Transverse colon (tissue), 4 donors: ENCODE measurements at regions not wholly inside any gene's neighbourhood (a gene's known extent, or its start where the extent isn't known, plus 50 kb on each side); places are given as distances from the start of the nearest gene placed in this dataset.

Source experiments
- DNase-seq: peaks from one replicate; pipeline ENCODE4 v3.0.0-alpha.2; 2019
- H3K27ac ChIP-seq, 4 donors: fragments of 200-600 bp; sonication (generic); 2 replicates each; pipeline ENCODE4 v1.5.1; 2016 to 2018; ENCODE audit warnings: inconsistent platforms in 4 of 4
- H3K27me3 ChIP-seq: fragments of 200-600 bp; sonication (generic); 2 replicates; pipeline ENCODE4 v1.5.1; 2017; ENCODE audit warnings: inconsistent platforms
- H3K36me3 ChIP-seq, 4 donors: fragments of 200-600 bp; sonication (generic); 2 replicates each; pipeline ENCODE4 v1.5.1; 2017 to 2019; ENCODE audit warnings: inconsistent platforms in 4 of 4
- H3K4me1 ChIP-seq, 4 donors: fragments of 200-600 bp; sonication (generic); 2 replicates each; pipeline ENCODE4 v1.5.1; 2017 to 2020; ENCODE audit warnings: inconsistent platforms in 4 of 4
- H3K4me3 ChIP-seq, 4 donors: fragments of 200-600 bp; sonication (generic); 1 replicate in 1 of 4; 2 replicates in 3 of 4; pipeline versions ENCODE4 v1.5.1 to v1.6.1; 2017 to 2019; ENCODE audit warnings: inconsistent platforms in 4 of 4
- H3K9me3 ChIP-seq, 2 donors: fragments of 200-600 bp; sonication (generic); 2 replicates each; pipeline ENCODE4 v1.5.1; 2017 to 2019; ENCODE audit warnings: inconsistent platforms in 2 of 2
- EP300 ChIP-seq: sonication (generic); formaldehyde crosslinking; IDR thresholded peaks from one replicate; pipeline ENCODE4 v1.6.1; 2017; ENCODE audit warnings: antibody characterized with exemption, low read depth
- POLR2A ChIP-seq: fragments of 450-650 bp; IDR thresholded peaks from one replicate; pipeline ENCODE4 v1.6.1; 2016; ENCODE audit warnings: antibody characterized with exemption, mild to moderate bottlenecking, moderate library complexity
- POLR2AphosphoS5 ChIP-seq, 3 donors: sonication (generic); formaldehyde crosslinking; IDR thresholded peaks; one replicate each; pipeline ENCODE4 v1.6.1; 2016; ENCODE audit warnings: antibody characterized with exemption in 3 of 3
- WGBS, 2 donors: methylation state at CpG; one replicate each; pipeline ENCODE4 v1.1.5; 2018; ENCODE audit warnings: low coverage in 1 of 2; 5-methylcytosine and 5-hydroxymethylcytosine counted together
- in situ Hi-C, 4 donors: fragments of 200-750 bp; cut with MboI; loops; one replicate each; pipeline versions ENCODE4 v1.15.0 to v1.15.1; 2017; ENCODE audit warnings: low sequenced_read_pairs in 3 of 4, low pct_ligation_motif_present in 1 of 4, low pct_unique_long_range_greater_than_20kb in 1 of 4
- intact Hi-C: fragments of 100-400 bp; cut with DNase I; formaldehyde crosslinking; loops from one replicate; pipeline ENCODE4 v1.15.1; 2023; ENCODE audit warnings: low total_unique reads
- TF ChIP-seq, protein P1 (sequence below), 5 experiments: fragments of 200-600 bp in 3 of 5; fragments of 450-650 bp in 2 of 5; sonication (generic) in 3 of 5; IDR thresholded peaks; 1 replicate in 2 of 5; 2 replicates in 3 of 5; pipeline ENCODE4 v1.5.1; 2016 to 2017; ENCODE audit warnings: antibody characterized with exemption in 5 of 5, inconsistent platforms in 3 of 5, mild to moderate bottlenecking in 2 of 5, moderate library complexity in 1 of 5

DNA sequence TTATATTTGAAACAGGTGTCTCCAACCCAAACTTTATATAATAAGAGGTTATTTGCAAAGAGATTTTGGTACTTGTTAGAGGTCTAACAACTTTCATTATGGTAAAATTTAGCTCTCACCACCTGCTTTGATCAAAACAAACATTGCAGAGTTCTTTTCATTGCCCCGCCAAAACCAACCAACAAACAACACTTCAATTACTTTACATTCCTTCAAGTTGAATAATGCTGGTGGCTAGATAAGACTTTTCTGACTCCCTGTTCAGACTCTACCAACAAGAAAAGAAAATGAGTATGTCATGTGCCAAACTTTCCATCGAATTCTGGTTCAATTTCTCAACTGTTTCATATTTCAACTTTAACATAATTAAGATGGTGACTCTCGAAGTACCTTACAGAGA lies 311.1 kb downstream of the ADGRG6 start:
- Histone ChIP-seq H3K4me1 (no peaks in the 10 kb centered on the region), H3K27me3 (no peaks in the 10 kb centered on the region), H3K4me3 (no peak overlapping the region), H3K27ac (no peak overlapping the region), H3K9me3 (no peaks in the 10 kb centered on the region), H3K36me3 (no peaks in the 10 kb centered on the region)
- in situ Hi-C loops: no loop called here
- TF ChIP-seq POLR2A (no peak), POLR2AphosphoS5 (IDR thresholded peaks at IDR 0.05) (no peak), EP300 (no peak)
- TF ChIP-seq, protein P1, sequence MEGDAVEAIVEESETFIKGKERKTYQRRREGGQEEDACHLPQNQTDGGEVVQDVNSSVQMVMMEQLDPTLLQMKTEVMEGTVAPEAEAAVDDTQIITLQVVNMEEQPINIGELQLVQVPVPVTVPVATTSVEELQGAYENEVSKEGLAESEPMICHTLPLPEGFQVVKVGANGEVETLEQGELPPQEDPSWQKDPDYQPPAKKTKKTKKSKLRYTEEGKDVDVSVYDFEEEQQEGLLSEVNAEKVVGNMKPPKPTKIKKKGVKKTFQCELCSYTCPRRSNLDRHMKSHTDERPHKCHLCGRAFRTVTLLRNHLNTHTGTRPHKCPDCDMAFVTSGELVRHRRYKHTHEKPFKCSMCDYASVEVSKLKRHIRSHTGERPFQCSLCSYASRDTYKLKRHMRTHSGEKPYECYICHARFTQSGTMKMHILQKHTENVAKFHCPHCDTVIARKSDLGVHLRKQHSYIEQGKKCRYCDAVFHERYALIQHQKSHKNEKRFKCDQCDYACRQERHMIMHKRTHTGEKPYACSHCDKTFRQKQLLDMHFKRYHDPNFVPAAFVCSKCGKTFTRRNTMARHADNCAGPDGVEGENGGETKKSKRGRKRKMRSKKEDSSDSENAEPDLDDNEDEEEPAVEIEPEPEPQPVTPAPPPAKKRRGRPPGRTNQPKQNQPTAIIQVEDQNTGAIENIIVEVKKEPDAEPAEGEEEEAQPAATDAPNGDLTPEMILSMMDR (IDR thresholded peaks at IDR 0.05): no peak
- intact Hi-C loops: no loop called here
- 51 to 60% methylated on average over 3 of the region's 3 CpGs for WGBS, 2 donors
- no peak for DNase-seq

DNA sequence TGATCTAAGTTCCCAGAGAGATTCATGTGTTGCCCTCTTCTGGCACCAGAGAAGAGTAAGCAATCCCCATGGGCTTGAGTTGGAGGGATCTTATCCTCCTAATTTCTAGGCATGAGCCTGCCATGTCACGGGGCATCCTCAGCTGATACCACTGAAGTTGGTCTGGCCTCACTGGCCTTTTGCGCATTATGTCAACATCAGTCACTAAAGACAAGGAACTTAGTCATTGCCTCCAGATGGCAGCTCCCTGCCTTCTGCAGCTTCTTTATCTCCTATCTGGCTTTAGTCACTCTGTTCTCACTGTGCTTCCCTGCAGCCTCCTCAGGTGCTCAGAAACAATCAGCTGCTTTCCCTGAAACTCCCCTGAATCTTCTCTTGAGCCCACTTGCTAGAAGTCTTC lies 312.2 kb downstream of the ADGRG6 start:
- no peaks in the 10 kb centered on the region for H3K9me3 ChIP-seq
- in situ Hi-C loops (no loop called here), intact Hi-C loops (no loop called here)
- no peaks in the 10 kb centered on the region for H3K4me1 ChIP-seq
- TF ChIP-seq POLR2AphosphoS5 (IDR thresholded peaks at IDR 0.05): no peak
- no peak for TF ChIP-seq EP300
- TF ChIP-seq, protein P1 (IDR thresholded peaks at IDR 0.05): no peak
- no peak for TF ChIP-seq POLR2A
- H3K27me3 ChIP-seq: no peaks in the 10 kb centered on the region
- no peaks in the 10 kb centered on the region for H3K36me3 ChIP-seq
- no peak for DNase-seq
- WGBS, 2 donors: 80 to 94% methylated on average over 1 to 2 of the region's 2 CpGs
- H3K27ac ChIP-seq: no peak overlapping the region
- no peak overlapping the region for H3K4me3 ChIP-seq

DNA sequence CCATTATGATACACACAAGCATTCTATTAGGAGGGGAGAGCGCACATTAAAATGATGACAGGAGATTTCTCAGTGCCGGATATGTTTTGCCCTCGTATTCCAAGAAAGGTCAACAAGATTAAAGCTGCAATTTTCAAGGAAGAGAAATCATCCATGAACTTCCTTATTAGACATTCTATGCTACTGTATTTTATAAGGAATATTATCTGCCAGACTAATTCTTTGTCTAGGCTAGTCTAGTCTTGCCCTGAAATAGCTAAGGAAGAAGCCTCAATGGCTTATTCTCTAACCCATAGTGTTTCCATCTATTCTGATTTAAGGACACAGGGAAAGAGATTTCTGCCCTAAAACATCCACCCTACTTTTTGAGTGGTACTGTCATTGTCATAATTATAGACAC lies 315.4 kb downstream of the ADGRG6 start:
- no peak overlapping the region for H3K27ac ChIP-seq
- WGBS, 2 donors: 65 to 79% methylated on average over 2 to 3 of the region's 3 CpGs
- DNase-seq: no peak
- no peaks in the 10 kb centered on the region for H3K4me1 ChIP-seq
- in situ Hi-C loops (no loop called here), intact Hi-C loops (no loop called here)
- H3K27me3 ChIP-seq: no peaks in the 10 kb centered on the region
- H3K36me3 ChIP-seq: no peaks in the 10 kb centered on the region
- H3K4me3 ChIP-seq: no peak overlapping the region
- no peak for TF ChIP-seq POLR2A
- TF ChIP-seq, protein P1 (IDR thresholded peaks at IDR 0.05): no peak
- no peak for TF ChIP-seq POLR2AphosphoS5 (IDR thresholded peaks at IDR 0.05)
- TF ChIP-seq EP300: no peak
- no peaks in the 10 kb centered on the region for H3K9me3 ChIP-seq

DNA sequence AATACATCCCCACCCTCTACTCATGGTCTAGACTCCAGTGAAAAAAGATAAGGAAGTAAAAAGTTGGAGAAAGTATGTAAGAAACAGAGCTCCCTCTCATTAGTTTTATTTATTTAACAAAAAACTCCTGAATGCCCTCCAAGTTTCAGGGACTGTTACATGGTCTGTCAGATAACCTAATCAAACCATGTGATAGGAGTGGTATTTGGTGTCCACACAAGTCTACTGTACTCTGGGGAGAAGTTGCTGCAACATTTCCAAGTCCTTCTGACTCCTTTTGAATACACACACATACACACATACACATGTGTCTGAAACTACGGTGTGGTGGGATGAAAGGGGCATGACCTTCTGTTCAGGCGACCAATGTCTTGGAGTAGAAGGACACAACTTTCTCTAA lies 320.0 kb downstream of the ADGRG6 start:
- in situ Hi-C loops (no loop called here), intact Hi-C loops (no loop called here)
- TF ChIP-seq, protein P1 (IDR thresholded peaks at IDR 0.05): no peak
- TF ChIP-seq EP300 (no peak), POLR2AphosphoS5 (IDR thresholded peaks at IDR 0.05) (no peak), POLR2A (no peak)
- no peaks in the 10 kb centered on the region for H3K36me3 ChIP-seq
- H3K27me3 ChIP-seq: no peaks in the 10 kb centered on the region
- H3K4me1 ChIP-seq: no peaks in the 10 kb centered on the region
- no peak overlapping the region for H3K4me3 ChIP-seq
- no peaks in the 10 kb centered on the region for H3K9me3 ChIP-seq
- WGBS, 2 donors: 97 to 100% methylated on average over 1 to 2 of the region's 2 CpGs
- H3K27ac ChIP-seq: no peak overlapping the region
- DNase-seq: no peak
